ENCODE measurements at regions not wholly inside any gene's neighbourhood (a gene's known extent, or its start where the extent isn't known, plus 50 kb on each side); places are given as distances from the start of the nearest gene placed in this dataset.
"Not testable (repeated sequence)": the region's sequence is repeated elsewhere in the genome, so short reads cannot be mapped to it uniquely, and the experiment has no call there.

- DNase-seq: no peak
Measured at GRCh38 chr16:59113004-59113670, 379.0 kb upstream of the GOT2 start.

GRCh38 chr16:59111280-59111679, 377.2 kb upstream of the GOT2 start:
- no peak for DNase-seq

GRCh38 chr16:59108374-59108773, 374.3 kb upstream of the GOT2 start:
- DNase-seq: no peak

DNA sequence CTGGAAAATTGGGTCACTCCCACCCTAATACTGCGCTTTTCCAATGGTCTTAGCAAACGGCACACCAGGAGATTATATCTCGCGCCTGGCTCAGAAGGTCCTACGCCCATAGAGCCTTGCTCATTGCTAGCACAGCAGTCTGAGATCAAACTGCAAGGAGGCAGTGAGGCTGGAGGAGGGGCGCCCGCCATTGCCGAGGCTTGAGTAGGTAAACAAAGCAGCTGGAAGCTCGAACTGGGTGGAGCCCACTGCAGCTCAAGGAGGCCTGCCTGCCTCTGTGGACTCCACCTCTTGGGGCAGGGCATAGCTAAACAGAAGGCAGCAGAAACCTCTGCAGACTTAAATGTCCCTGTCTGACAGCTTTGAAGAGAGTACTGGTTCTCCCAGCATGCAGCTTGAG, 362.6 kb upstream of the GOT2 start:
- not testable (repeated sequence) for DNase-seq

DNA sequence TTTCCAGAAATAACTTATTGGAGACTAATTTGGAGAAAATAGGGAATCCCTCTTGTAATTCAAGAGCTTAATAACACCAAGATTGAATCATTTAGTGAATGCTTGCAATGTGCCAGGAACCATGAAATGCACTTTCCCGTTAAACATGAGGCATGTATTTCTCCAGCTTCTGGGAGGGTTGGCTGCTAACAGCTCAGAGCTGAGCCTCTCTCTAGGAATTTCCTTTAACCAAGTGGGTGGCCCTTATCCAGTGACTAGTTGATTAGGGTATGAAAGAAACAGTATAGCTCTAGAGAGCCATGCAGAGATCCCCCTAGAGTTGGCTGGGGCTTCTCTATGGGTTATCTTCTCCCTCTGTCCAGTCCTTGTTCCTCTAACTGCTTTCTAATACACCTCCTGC, 356.4 kb upstream of the GOT2 start:
- no peak for DNase-seq

- no peak for DNase-seq
Measured at GRCh38 chr16:59088431-59088830, 354.3 kb upstream of the GOT2 start.

DNA sequence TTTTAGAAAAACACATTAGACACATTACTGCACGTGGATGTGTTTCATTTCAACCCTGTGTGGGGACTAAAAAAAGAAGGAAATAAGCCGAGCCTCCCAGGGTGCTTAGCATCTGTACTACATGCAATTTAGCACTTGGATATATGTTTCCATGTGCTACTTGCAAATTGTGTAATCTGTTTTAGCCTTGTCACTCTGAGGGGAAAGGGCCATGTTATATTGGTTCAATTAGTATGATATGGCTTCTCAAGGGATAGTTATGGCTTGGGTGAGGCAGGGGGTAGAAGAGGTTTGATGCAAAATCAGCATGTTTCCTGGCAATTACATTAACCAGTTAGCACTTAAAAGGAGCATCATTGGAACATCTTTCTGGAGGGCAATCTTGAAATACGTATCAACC, 353.5 kb upstream of the GOT2 start:
- no peak for DNase-seq

- DNase-seq: no peak
Measured at GRCh38 chr16:59067205-59067604, 333.1 kb upstream of the GOT2 start.

- no peak for DNase-seq
Measured at GRCh38 chr16:59060207-59060606, 326.1 kb upstream of the GOT2 start.

DNA sequence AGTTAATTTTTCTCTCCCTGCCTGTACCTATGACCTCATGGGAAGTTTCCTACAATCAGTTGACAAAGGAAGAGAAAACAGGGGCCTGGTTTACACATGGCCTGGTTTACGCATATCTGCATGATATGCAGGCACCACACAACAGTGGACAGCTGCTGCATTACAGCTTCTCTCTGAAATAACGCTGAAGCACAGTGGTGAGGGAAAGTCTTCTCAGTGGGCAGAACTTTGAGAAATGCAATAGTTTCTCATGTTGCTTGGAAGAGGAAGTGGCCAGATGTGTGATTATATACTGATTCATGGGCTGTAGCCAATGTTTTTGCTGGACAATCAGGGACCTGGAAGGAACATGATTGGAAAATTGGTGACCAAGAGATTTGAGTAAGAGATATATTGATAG, 324.1 kb upstream of the GOT2 start:
- no peak for DNase-seq

GRCh38 chr16:59053911-59054310, 319.8 kb upstream of the GOT2 start:
- no peak for DNase-seq

DNA sequence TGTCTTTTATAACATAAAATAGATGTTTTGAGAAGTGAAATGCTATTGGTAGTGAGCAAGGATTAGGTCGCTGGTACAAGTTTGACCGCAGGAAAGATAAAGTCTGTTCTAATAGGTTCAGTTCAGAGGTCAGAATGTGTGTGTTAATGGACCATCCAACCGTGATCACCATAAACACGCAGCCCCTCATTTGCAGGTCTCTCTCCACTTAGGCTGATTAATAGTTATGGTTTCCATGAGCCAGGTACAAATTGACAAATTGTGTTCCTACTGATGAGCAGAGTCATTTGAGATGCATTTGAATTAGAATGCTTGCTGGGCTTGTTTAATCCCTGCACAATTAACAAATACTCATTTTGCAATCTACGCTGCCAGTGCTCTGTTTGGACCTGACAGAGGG, 318.1 kb upstream of the GOT2 start:
- no peak for DNase-seq

DNA sequence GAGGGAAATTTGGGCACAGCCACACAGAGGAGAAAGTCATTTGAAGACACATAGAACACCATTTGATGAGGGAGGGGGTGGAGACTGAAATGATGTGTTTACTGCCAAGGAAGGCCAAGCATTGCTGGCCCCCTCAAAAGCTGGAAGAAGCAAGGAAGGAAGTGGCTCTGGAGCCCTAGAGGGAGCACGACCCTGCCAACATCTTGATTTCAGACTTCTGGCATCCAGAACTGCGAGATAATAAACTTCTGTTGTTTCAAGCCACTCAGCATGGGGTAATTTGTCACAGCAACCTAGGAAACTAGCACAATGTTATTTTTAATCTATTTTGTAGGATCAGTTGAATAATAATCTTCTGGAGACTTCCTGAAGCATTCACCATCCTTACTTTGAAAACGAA, 314.8 kb upstream of the GOT2 start:
- DNase-seq: no peak

DNA sequence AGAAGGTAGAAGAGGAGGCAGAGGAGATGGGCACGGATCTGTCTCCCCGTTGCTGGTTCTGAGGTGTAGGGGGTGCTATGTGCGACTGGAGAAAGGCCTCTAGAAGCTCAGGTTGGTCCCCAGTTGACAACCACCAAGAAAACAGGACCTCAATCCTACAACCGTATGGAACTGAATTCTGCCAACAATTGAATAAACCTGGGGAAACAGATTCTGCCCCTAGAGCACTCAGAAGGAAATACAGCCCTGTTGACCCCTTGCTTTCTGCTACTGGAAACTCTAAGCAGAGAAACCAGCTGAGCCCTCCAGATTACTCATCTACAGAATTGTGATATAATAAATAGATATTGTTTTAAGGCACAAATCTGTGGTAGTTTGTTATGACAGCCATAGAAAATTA, 313.0 kb upstream of the GOT2 start:
- DNase-seq: no peak

DNA sequence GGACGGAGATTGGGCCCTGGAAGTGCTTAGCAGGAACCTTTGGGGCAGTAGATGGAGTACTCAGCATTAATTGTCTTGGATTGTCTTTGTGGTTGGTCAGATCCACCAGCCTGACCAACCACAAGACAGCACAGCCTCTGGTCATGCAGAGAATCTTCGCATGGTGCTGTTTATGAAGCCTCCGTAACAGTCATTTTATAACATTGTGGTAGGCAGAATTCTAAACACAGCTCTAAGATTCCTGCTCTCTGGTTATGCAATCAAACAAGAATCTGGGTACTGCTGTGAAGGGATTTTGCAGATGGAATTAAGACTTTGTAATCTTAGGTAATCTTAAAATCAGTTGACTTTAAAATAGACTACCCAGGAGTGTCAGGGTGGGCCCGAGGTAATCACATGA, 312.2 kb upstream of the GOT2 start:
- no peak for DNase-seq

DNA sequence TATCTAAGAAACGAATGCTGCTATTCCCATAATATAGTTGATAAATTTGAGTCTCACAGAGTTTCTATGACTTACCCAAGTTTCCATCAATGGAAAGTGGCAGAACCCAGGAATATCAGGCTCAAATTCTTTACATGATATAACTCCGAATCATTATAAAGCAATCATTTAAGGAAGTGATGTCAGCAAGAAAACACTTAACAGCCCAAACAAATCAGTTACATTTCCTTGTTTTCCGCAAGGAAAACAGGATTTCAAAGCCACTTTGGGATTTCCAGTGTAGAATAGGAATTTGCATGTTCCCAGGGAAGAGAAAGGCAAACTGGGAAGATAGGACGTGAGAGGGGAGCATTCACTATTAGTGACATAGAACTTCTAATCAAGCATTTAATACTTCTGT, 311.4 kb upstream of the GOT2 start:
- DNase-seq: no peak

- no peak for DNase-seq
Measured at GRCh38 chr16:59044616-59045015, 310.5 kb upstream of the GOT2 start.

DNA sequence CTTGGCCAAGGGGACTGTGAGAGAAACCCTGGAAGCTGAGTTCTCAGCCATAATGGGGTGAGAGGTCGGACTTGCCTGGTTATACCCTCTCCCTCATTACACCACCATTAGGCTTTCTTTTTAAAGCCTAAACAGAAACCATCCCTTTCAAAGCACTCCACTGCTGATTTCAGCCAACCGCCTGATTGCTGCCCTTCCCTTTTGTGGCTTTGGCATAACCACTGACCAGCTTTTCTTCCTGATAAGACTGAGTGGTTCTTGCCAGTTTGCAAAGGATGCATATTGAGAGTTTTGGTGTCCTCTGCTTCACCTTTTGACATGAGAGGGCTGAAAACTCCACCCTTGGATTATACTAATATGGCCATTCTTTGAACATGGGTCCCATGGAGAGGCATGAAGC, 308.2 kb upstream of the GOT2 start:
- no peak for DNase-seq

DNA sequence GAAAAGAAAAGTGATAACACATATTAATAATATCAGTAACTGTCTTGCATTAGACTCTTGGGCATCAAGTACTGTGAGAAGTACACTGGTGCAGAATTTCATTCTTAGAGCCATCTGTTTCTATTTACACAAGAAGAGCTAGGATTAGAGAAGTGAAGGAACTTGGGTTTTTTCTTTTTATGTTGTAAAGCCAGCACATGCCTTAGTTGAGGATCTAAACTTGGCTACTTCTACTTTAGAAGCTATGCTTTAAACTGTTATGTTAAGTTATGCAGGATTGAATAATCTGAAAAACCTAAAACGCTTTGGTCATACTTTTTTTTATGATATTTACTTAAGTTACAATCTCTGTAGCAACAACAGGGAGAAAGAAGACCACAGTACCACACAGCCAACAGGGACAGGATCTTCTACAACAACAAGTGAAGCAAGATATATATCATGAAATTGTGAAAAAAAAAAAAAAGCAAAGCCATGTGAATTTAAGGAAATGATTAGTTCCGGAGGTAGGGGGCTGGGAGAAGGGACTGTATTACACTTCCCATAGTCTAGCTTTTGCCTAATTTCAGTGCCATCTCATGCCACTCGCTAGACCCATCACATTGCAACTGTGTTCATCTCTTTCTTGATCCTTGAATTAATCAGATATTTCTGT, 305.1 kb upstream of the GOT2 start:
- DNase-seq: no peak

DNA sequence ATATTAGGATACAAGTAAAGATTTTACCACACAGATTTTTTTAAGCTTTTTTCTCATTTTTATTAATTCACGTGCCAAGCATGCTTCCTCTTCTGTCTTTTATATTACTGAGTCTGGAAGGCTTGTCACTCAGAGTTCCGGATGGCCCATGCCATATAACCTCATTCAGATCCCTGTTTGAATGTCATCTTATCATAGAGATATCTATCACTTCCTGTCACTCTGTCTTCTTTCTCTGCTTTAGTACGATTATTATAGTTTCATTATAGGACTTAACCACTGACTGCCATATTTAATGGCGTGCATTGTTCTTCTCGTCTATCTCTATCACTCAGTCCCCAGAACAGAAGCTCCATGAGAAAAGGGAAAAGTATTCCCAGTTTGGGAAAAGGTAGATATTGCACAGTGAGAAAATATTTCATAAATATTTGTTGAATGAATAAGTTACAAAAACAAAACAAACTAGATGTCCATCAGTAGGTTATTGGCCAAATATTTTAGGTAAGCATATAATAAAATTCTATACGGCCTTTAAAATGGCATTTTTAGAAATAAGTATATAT, 296.9 kb upstream of the GOT2 start:
- DNase-seq: no peak

- no peak for DNase-seq
Measured at GRCh38 chr16:59021751-59022150, 287.6 kb upstream of the GOT2 start.

- no peak for DNase-seq
Measured at GRCh38 chr16:59013930-59014329, 279.8 kb upstream of the GOT2 start.

- no peak for DNase-seq
Measured at GRCh38 chr16:58999762-59000161, 265.6 kb upstream of the GOT2 start.

- DNase-seq: not testable (repeated sequence)
Measured at GRCh38 chr16:58992755-58993154, 258.6 kb upstream of the GOT2 start.

Data from activated effector memory CD4-positive, alpha-beta T cell treated with anti-CD3 and anti-CD28 coated beads, Interleukin-2, amount 50 U/mL, for 16 hours (primary cell).